Smooth muscle cell (in vitro differentiated cells): ENCODE measurements at regions not wholly inside any gene's neighbourhood (a gene's known extent, or its start where the extent isn't known, plus 50 kb on each side); places are given as distances from the start of the nearest gene placed in this dataset.

Experiments used
- DNase-seq: peaks from one replicate; lab custom pipeline; 2025; ENCODE audit not compliant: unreplicated experiment; lab: John Stamatoyannopoulos, UW
- H2AFZ ChIP-seq: fragments of 200-600 bp; sonication (generic); 2 replicates; pipeline ENCODE4 v1.6.0; 2016; ENCODE audit warnings: antibody characterized with exemption, low read depth, mild to moderate bottlenecking
- H3F3A ChIP-seq: fragments of 200-600 bp; sonication (generic); 2 replicates; pipeline ENCODE4 v1.6.0; 2017; ENCODE audit warnings: antibody characterized with exemption, low read depth
- H3K27ac ChIP-seq: fragments of 200-600 bp; sonication (generic); 2 replicates; pipeline ENCODE4 v1.5.1; 2016; ENCODE audit warnings: low read depth, mild to moderate bottlenecking
- H3K27me3 ChIP-seq: fragments of 200-600 bp; sonication (generic); 2 replicates; pipeline ENCODE4 v1.6.1; 2016; ENCODE audit warnings: low read depth, mild to moderate bottlenecking
- H3K36me3 ChIP-seq: fragments of 200-600 bp; sonication (generic); 2 replicates; pipeline ENCODE4 v1.5.1; 2016; ENCODE audit warnings: low read depth
- H3K4me1 ChIP-seq: fragments of 200-600 bp; sonication (generic); 2 replicates; pipeline ENCODE4 v1.5.1; 2016; ENCODE audit warnings: low read depth
- H3K4me2 ChIP-seq: fragments of 200-600 bp; sonication (generic); 2 replicates; pipeline ENCODE4 v1.6.0; 2016; ENCODE audit warnings: mild to moderate bottlenecking
- H3K4me3 ChIP-seq: fragments of 200-600 bp; sonication (generic); 2 replicates; pipeline ENCODE4 v1.5.1; 2016; ENCODE audit warnings: mild to moderate bottlenecking
- H3K79me2 ChIP-seq: fragments of 200-600 bp; sonication (generic); 2 replicates; pipeline ENCODE4 v1.6.0; 2016; ENCODE audit warnings: low read depth, mild to moderate bottlenecking
- H3K9ac ChIP-seq: fragments of 200-600 bp; sonication (generic); 2 replicates; pipeline ENCODE4 v1.6.0; 2016; ENCODE audit warnings: low read depth
- H3K9me3 ChIP-seq: fragments of 200-600 bp; sonication (generic); replicated peaks from 2 replicates; pipeline ENCODE4 v1.5.1; 2016; ENCODE audit warnings: low read depth
- H4K20me1 ChIP-seq: fragments of 200-600 bp; sonication (generic); 2 replicates; pipeline ENCODE4 v1.6.0; 2016; ENCODE audit warnings: low read depth
- WGBS: methylation state at CpG from one replicate; pipeline ENCODE4 v1.1.7; 2016; ENCODE audit warnings: low lambda C conversion rate; 5-methylcytosine and 5-hydroxymethylcytosine counted together
- TF ChIP-seq, protein P1 (sequence below): fragments of 200-600 bp; sonication (generic); IDR thresholded peaks from 2 replicates; pipeline ENCODE4 v1.5.1; 2017; ENCODE audit warnings: borderline replicate concordance, mild to moderate bottlenecking, antibody characterized with exemption; ENCODE audit not compliant: insufficient read depth, poor library complexity, severe bottlenecking

DNA sequence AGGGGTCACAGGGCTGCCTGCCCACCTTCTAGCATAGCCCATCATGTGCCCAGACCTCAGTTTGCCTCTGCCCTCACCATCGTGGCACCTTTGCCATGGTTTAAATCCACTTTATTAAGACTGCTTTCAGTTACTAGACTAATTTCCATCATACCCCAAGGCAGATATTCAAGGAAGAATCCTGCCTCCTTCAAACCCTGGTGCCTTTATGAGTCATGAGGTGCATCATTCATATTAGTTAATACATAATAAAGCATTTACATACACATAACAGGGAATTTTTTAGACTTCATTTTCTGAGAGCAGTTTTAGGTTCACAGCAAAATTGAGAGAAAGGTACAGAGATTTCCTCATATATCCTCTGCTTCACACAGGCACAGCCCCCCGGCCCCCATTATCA is 62.8 kb downstream of the CXCL12 start:
- WGBS, result 87% methylated on average over 2 of the region's 2 CpGs
- Histone ChIP-seq H3K27ac (no peak overlapping the region), H3K9ac (no peak overlapping the region), H3K9me3 (no peaks in the 10 kb centered on the region), H3K4me2 (no peak overlapping the region), H3K79me2 (no peaks in the 10 kb centered on the region), H2AFZ (no peak overlapping the region), H3K4me1 (no peaks in the 10 kb centered on the region), H3K4me3 (no peak overlapping the region), H3K27me3 (peaks cover 23% of the 10 kb centered on the region), H3F3A (no peaks in the 10 kb centered on the region), H3K36me3 (no peaks in the 10 kb centered on the region), H4K20me1 (no peaks in the 10 kb centered on the region)
- DNase-seq, result no peak
- TF ChIP-seq, protein P1, sequence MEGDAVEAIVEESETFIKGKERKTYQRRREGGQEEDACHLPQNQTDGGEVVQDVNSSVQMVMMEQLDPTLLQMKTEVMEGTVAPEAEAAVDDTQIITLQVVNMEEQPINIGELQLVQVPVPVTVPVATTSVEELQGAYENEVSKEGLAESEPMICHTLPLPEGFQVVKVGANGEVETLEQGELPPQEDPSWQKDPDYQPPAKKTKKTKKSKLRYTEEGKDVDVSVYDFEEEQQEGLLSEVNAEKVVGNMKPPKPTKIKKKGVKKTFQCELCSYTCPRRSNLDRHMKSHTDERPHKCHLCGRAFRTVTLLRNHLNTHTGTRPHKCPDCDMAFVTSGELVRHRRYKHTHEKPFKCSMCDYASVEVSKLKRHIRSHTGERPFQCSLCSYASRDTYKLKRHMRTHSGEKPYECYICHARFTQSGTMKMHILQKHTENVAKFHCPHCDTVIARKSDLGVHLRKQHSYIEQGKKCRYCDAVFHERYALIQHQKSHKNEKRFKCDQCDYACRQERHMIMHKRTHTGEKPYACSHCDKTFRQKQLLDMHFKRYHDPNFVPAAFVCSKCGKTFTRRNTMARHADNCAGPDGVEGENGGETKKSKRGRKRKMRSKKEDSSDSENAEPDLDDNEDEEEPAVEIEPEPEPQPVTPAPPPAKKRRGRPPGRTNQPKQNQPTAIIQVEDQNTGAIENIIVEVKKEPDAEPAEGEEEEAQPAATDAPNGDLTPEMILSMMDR, result no peak

DNA sequence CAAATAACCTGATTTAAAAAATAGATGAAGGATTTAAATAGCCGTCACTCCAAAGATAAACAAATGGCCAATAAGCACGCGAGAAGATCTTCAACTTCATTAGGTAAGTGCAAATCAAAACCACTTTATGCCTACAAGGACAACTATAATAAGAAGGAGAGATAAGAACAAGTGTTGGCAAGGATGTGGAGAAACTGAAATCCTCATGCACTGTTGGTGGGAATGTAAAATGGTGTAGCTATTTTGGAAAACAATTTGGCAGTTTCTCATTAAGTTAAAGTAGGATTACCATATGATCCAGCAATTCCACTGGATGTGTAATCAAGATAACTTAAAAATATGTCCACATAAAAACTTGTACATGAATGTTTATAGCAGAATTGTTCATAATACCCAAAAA is 64.1 kb downstream of the CXCL12 start:
- Histone ChIP-seq H2AFZ (no peak overlapping the region), H3K9me3 (no peaks in the 10 kb centered on the region), H3K27me3 (peaks cover 23% of the 10 kb centered on the region), H3K9ac (no peak overlapping the region), H3K4me3 (no peak overlapping the region), H3K36me3 (no peaks in the 10 kb centered on the region), H3F3A (no peaks in the 10 kb centered on the region), H3K27ac (no peak overlapping the region), H4K20me1 (no peaks in the 10 kb centered on the region), H3K4me1 (no peaks in the 10 kb centered on the region), H3K4me2 (no peak overlapping the region), H3K79me2 (no peaks in the 10 kb centered on the region)
- TF ChIP-seq, protein P1, result no peak
- 64% methylated on average over 3 of the region's 3 CpGs for WGBS
- DNase-seq, result no peak

DNA sequence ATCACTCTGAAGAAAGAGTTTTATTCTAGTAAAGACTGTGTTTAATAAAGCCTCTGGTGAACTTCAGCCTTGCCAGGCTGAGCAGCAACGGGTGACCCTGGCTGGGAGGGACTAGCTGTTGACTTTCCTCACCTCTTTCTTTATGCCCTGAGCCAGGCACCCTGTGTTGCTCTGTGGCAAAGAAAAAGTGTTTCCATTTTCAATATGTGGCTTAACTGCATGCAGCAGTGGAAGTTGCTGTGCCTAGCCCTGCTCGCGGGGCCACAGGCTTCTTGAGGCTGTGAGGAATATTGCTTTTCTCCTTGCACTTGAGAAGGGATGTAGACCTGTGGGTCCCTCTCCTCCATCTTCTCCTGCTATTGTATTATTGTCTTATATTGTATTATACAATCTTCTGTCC is 67.0 kb downstream of the CXCL12 start:
- no peak overlapping the region for H3K27ac ChIP-seq
- H3K36me3 ChIP-seq, result no peaks in the 10 kb centered on the region
- no peak overlapping the region for H2AFZ ChIP-seq
- 89% methylated on average over 3 of the region's 3 CpGs for WGBS
- no peaks in the 10 kb centered on the region for H3F3A ChIP-seq
- TF ChIP-seq, protein P1, result no peak
- H4K20me1 ChIP-seq, result no peaks in the 10 kb centered on the region
- no peaks in the 10 kb centered on the region for H3K9me3 ChIP-seq
- H3K4me1 ChIP-seq, result no peaks in the 10 kb centered on the region
- H3K9ac ChIP-seq, result no peak overlapping the region
- H3K79me2 ChIP-seq, result no peaks in the 10 kb centered on the region
- H3K4me2 ChIP-seq, result no peak overlapping the region
- H3K27me3 ChIP-seq, result peaks cover 17% of the 10 kb centered on the region
- no peak overlapping the region for H3K4me3 ChIP-seq
- DNase-seq, result no peak

DNA sequence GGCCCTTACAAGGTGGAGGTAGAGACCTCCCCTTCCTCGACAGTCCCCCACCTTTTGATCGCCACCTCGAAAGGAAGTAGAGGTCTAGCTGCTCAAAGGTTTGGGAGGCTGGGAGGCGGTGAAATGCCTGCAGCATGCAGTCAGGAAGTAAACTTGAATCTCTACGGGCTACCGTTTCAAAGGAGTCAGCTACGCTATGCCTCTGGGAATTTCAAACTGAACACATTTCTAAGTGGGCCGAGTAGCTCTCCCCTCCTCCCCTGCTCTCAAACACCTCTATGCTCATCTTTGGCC is 68.0 kb downstream of the CXCL12 start:
- Histone ChIP-seq H2AFZ (no peak overlapping the region), H4K20me1 (no peaks in the 10 kb centered on the region), H3K9me3 (no peaks in the 10 kb centered on the region), H3K79me2 (no peaks in the 10 kb centered on the region), H3K27me3 (peaks cover 16% of the 10 kb centered on the region), H3K4me1 (no peaks in the 10 kb centered on the region), H3K4me2 (no peak overlapping the region), H3F3A (no peaks in the 10 kb centered on the region), H3K27ac (no peak overlapping the region), H3K36me3 (no peaks in the 10 kb centered on the region), H3K4me3 (no peak overlapping the region), H3K9ac (no peak overlapping the region)
- TF ChIP-seq, protein P1, result no peak
- 89% methylated on average over 8 of the region's 8 CpGs for WGBS
- DNase-seq, result no peak
